ENCODE measurements at regions not wholly inside any gene's neighbourhood (a gene's known extent, or its start where the extent isn't known, plus 50 kb on each side); places are given as distances from the start of the nearest gene placed in this dataset.

DNA sequence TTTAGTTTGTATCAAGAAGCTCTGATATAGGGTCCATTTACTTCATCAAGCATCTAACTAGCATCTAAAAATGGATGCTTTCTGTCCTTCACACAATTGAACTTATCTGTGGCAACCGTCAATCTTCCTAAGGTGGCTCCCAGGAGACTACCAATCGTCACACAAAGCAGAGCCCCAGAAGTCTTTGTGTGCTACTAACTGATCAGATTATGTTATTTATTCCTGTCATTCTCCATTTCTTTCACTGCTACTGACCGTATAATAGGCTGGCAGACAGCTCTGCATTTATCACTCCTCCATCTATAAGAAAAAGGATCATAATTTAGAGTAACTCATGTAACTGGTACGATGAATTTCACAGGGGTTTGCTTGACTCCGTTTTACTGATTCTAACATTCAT lies 585.0 kb upstream of the NXPH2 start:
- TF ChIP-seq CTCF (IDR thresholded peaks at IDR 0.05; ENCODE audit: low read depth, low read length, missing input control) (no peak), GABPA (IDR thresholded peaks at IDR 0.05 in 1 of 2, conservative IDR thresholded peaks at IDR 0.05 in 1 of 2) (no peak), MAX (IDR thresholded peaks at IDR 0.05) (no peak)

Data from liver (tissue), 3 donors.